Upper lobe of left lung (tissue), 4 donors: ENCODE measurements at regions not wholly inside any gene's neighbourhood (a gene's known extent, or its start where the extent isn't known, plus 50 kb on each side); places are given as distances from the start of the nearest gene placed in this dataset.

Experiments
- POLR2A ChIP-seq, 4 donors: fragments of 450-650 bp; IDR thresholded peaks; one replicate each; pipeline ENCODE4 v1.5.1; 2016 to 2017; ENCODE audit warnings: antibody characterized with exemption in 4 of 4, mild to moderate bottlenecking in 2 of 4
- TF ChIP-seq, protein P1 (sequence below), 6 experiments: fragments of 450-650 bp in 4 of 6; fragments of 200-600 bp in 2 of 6; sonication (generic) in 2 of 6; IDR thresholded peaks; one replicate each; pipeline ENCODE4 v1.5.1; 2016 to 2019; ENCODE audit warnings: antibody characterized with exemption in 6 of 6

DNA sequence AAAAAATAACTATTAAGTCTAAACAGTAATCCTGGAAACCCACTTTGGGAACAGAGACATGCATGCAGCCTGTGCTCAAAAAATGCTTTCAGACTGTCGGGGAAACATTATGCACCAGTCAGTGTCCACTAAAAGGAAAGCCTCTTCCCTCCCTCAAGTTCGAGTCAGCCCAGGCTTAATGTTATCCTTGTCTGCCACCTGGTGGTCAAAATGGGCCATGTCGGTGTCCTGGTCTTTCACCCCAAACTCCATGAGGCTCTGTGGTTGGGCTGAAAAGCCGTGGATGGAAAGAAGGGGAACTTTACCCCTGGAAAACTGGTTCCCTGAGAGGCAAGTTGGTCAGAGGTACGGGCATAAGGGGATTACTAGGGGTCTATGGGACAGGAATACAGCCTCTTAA, 88.4 kb upstream of the ZNF492 start:
- TF ChIP-seq, protein P1, sequence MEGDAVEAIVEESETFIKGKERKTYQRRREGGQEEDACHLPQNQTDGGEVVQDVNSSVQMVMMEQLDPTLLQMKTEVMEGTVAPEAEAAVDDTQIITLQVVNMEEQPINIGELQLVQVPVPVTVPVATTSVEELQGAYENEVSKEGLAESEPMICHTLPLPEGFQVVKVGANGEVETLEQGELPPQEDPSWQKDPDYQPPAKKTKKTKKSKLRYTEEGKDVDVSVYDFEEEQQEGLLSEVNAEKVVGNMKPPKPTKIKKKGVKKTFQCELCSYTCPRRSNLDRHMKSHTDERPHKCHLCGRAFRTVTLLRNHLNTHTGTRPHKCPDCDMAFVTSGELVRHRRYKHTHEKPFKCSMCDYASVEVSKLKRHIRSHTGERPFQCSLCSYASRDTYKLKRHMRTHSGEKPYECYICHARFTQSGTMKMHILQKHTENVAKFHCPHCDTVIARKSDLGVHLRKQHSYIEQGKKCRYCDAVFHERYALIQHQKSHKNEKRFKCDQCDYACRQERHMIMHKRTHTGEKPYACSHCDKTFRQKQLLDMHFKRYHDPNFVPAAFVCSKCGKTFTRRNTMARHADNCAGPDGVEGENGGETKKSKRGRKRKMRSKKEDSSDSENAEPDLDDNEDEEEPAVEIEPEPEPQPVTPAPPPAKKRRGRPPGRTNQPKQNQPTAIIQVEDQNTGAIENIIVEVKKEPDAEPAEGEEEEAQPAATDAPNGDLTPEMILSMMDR (IDR thresholded peaks at IDR 0.05) = peak in 4 of 6 experiments; percentile 21 to 60 (median 51)
- no peak for TF ChIP-seq POLR2A (IDR thresholded peaks at IDR 0.05)
